HG02885 (cell line): ENCODE measurements at regions not wholly inside any gene's neighbourhood (a gene's known extent, or its start where the extent isn't known, plus 50 kb on each side); places are given as distances from the start of the nearest gene placed in this dataset.
"Not testable (repeated sequence)": the region's sequence is repeated elsewhere in the genome, so short reads cannot be mapped to it uniquely, and the experiment has no call there.

Experiments
- ATAC-seq: cut with Tn5 transposase; IDR thresholded peaks from one replicate; pipeline ENCODE4 v1.9.1; 2021; ENCODE audit warnings: mild to moderate bottlenecking; ENCODE audit not compliant: unreplicated experiment, poor library complexity

GRCh38 chr2:237235383-237236095 lies 149.8 kb downstream of the COPS8 start:
- ATAC-seq, result no peak

- no peak for ATAC-seq
Measured at GRCh38 chr2:237236188-237236587, 150.5 kb downstream of the COPS8 start.

GRCh38 chr2:237238249-237238648 lies 152.6 kb downstream of the COPS8 start:
- ATAC-seq, result no peak

- no peak for ATAC-seq
Measured at GRCh38 chr2:237240252-237240651, 154.6 kb downstream of the COPS8 start.

GRCh38 chr2:237240868-237241267 lies 155.2 kb downstream of the COPS8 start:
- not testable (repeated sequence) for ATAC-seq

- ATAC-seq, result no peak
Measured at GRCh38 chr2:237242091-237242536, 156.4 kb downstream of the COPS8 start.

GRCh38 chr2:237243487-237243886 lies 157.8 kb downstream of the COPS8 start:
- ATAC-seq, result no peak

- ATAC-seq, result no peak
Measured at GRCh38 chr2:237244178-237244577, 158.5 kb downstream of the COPS8 start.

GRCh38 chr2:237244976-237245646 lies 159.4 kb downstream of the COPS8 start:
- ATAC-seq, result no peak

- ATAC-seq, result no peak
Measured at GRCh38 chr2:237250599-237250998, 163.4 kb downstream of the COL6A3 start.

GRCh38 chr2:237251986-237252385 lies 162.0 kb downstream of the COL6A3 start:
- no peak for ATAC-seq

GRCh38 chr2:237253046-237253702 lies 160.8 kb downstream of the COL6A3 start:
- ATAC-seq, result no peak

GRCh38 chr2:237254369-237254861 lies 159.5 kb downstream of the COL6A3 start:
- ATAC-seq, result no peak

GRCh38 chr2:237254911-237255578 lies 158.9 kb downstream of the COL6A3 start:
- ATAC-seq, result no peak

GRCh38 chr2:237256887-237257286 lies 157.1 kb downstream of the COL6A3 start:
- no peak for ATAC-seq

GRCh38 chr2:237257471-237257951 lies 156.5 kb downstream of the COL6A3 start:
- no peak for ATAC-seq

- ATAC-seq, result no peak
Measured at GRCh38 chr2:237258116-237258515, 155.8 kb downstream of the COL6A3 start.

- ATAC-seq, result no peak
Measured at GRCh38 chr2:237258615-237259014, 155.3 kb downstream of the COL6A3 start.

GRCh38 chr2:237259201-237259600 lies 154.8 kb downstream of the COL6A3 start:
- no peak for ATAC-seq

GRCh38 chr2:237260039-237260620 lies 153.8 kb downstream of the COL6A3 start:
- no peak for ATAC-seq
